Stimulated activated naive CD8-positive, alpha-beta T cell treated with anti-CD3 and anti-CD28 coated beads, Interleukin-15, Interleukin-2, amounts not matched to agents 100 ng/mL and 50 ng/mL, for 24 hours (primary cell): ENCODE measurements at regions not wholly inside any gene's neighbourhood (a gene's known extent, or its start where the extent isn't known, plus 50 kb on each side); places are given as distances from the start of the nearest gene placed in this dataset.

Experiments
- H3K27ac Mint-ChIP-seq: one replicate; pipeline ENCODE4 v1.8.0; 2021; ENCODE audit warnings: mild to moderate bottlenecking, mixed read lengths
- H3K27me3 Mint-ChIP-seq: one replicate; pipeline ENCODE4 v1.8.0; 2021; ENCODE audit warnings: mixed read lengths
- H3K36me3 Mint-ChIP-seq: one replicate; pipeline ENCODE4 v1.8.0; 2021; ENCODE audit warnings: low read depth, mixed read lengths
- H3K4me1 Mint-ChIP-seq: one replicate; pipeline ENCODE4 v1.8.0; 2021; ENCODE audit warnings: low read depth, mixed read lengths
- H3K4me3 Mint-ChIP-seq: one replicate; pipeline ENCODE4 v1.8.0; 2021; ENCODE audit warnings: mild to moderate bottlenecking, mixed read lengths
- H3K9me3 Mint-ChIP-seq: one replicate; pipeline ENCODE4 v1.8.0; 2021; ENCODE audit warnings: mixed read lengths

GRCh38 chr10:93250010-93250409 is 176.3 kb downstream of the CYP26A1 start:
- no peaks in the 10 kb centered on the region for H3K36me3 Mint-ChIP-seq
- no peak overlapping the region for H3K4me3 Mint-ChIP-seq
- no peaks in the 10 kb centered on the region for H3K9me3 Mint-ChIP-seq
- no peaks in the 10 kb centered on the region for H3K4me1 Mint-ChIP-seq
- peaks cover 11% of the 10 kb centered on the region for H3K27me3 Mint-ChIP-seq
- H3K27ac Mint-ChIP-seq = no peak overlapping the region

GRCh38 chr10:93254180-93254853 is 180.6 kb downstream of the CYP26A1 start:
- no peak overlapping the region for H3K4me3 Mint-ChIP-seq
- H3K27me3 Mint-ChIP-seq = no peaks in the 10 kb centered on the region
- no peaks in the 10 kb centered on the region for H3K9me3 Mint-ChIP-seq
- no peak overlapping the region for H3K27ac Mint-ChIP-seq
- no peaks in the 10 kb centered on the region for H3K36me3 Mint-ChIP-seq
- H3K4me1 Mint-ChIP-seq = no peaks in the 10 kb centered on the region

GRCh38 chr10:93255546-93255945 is 181.9 kb downstream of the CYP26A1 start:
- H3K4me1 Mint-ChIP-seq = no peaks in the 10 kb centered on the region
- no peaks in the 10 kb centered on the region for H3K27me3 Mint-ChIP-seq
- H3K36me3 Mint-ChIP-seq = no peaks in the 10 kb centered on the region
- H3K9me3 Mint-ChIP-seq = no peaks in the 10 kb centered on the region
- no peak overlapping the region for H3K27ac Mint-ChIP-seq
- no peak overlapping the region for H3K4me3 Mint-ChIP-seq
